ENCODE measurements at regions not wholly inside any gene's neighbourhood (a gene's known extent, or its start where the extent isn't known, plus 50 kb on each side); places are given as distances from the start of the nearest gene placed in this dataset.

GRCh38 chr20:12786276-12786675 lies 222.5 kb upstream of the SPTLC3 start:
- CTCF ChIA-PET: no interaction called here
- DNase-seq (ENCODE audit: low spot score): no peak
- H3K27ac ChIP-seq: no peak overlapping the region

GRCh38 chr20:12788632-12789299 lies 220.0 kb upstream of the SPTLC3 start:
- ChIA-PET POLR2A (ENCODE audit: low non-redundant PET) (no interaction called here), CTCF (no interaction called here)
- no peak for TF ChIP-seq CTCF (conservative IDR thresholded peaks at IDR 0.05; ENCODE audit: low read depth)
- no peak for DNase-seq (ENCODE audit: low spot score)
- no peak overlapping the region for H3K27ac ChIP-seq

More at GRCh38 chr20:12786276-12786675, 222.5 kb upstream of the SPTLC3 start:
- TF ChIP-seq CTCF (conservative IDR thresholded peaks at IDR 0.05; ENCODE audit: low read depth): no peak
- POLR2A ChIA-PET (ENCODE audit: low non-redundant PET): no interaction called here

GRCh38 chr20:12790859-12791258 lies 217.9 kb upstream of the SPTLC3 start:
- no peak overlapping the region for H3K27ac ChIP-seq
- ChIA-PET POLR2A (ENCODE audit: low non-redundant PET) (no interaction called here), CTCF (interaction anchor here (0.7 kb wide), 1 partner anchor 1434 kb away, joined by 4 read pairs; no protein-coding TSS in a partner anchor)
- DNase-seq (ENCODE audit: low spot score): no peak
- TF ChIP-seq CTCF (conservative IDR thresholded peaks at IDR 0.05; ENCODE audit: low read depth): no peak

GRCh38 chr20:12798286-12798685 lies 210.5 kb upstream of the SPTLC3 start:
- POLR2A ChIA-PET (ENCODE audit: low non-redundant PET): no interaction called here
- TF ChIP-seq CTCF (conservative IDR thresholded peaks at IDR 0.05; ENCODE audit: low read depth): no peak
- DNase-seq (ENCODE audit: low spot score): no peak
- no peak overlapping the region for H3K27ac ChIP-seq
- CTCF ChIA-PET: no interaction called here

- H3K27ac ChIP-seq: no peak overlapping the region
- TF ChIP-seq CTCF (conservative IDR thresholded peaks at IDR 0.05; ENCODE audit: low read depth): no peak
- DNase-seq (ENCODE audit: low spot score): no peak
- ChIA-PET CTCF (no interaction called here), POLR2A (ENCODE audit: low non-redundant PET) (no interaction called here)
These were observed 200.7 kb upstream of the SPTLC3 start for GRCh38 chr20:12808006-12808567.

- no peak for TF ChIP-seq CTCF (conservative IDR thresholded peaks at IDR 0.05; ENCODE audit: low read depth)
- H3K27ac ChIP-seq: no peak overlapping the region
- ChIA-PET CTCF (interaction anchor here (0.6 kb wide), 1 partner anchor 69 kb away, joined by 3 read pairs; no protein-coding TSS in a partner anchor), POLR2A (ENCODE audit: low non-redundant PET) (no interaction called here)
- no peak for DNase-seq (ENCODE audit: low spot score)
These were observed 193.5 kb upstream of the SPTLC3 start for GRCh38 chr20:12815231-12815768.
